COLO829 (cell line): ENCODE measurements at regions not wholly inside any gene's neighbourhood (a gene's known extent, or its start where the extent isn't known, plus 50 kb on each side); places are given as distances from the start of the nearest gene placed in this dataset.
"Not testable (repeated sequence)": the region's sequence is repeated elsewhere in the genome, so short reads cannot be mapped to it uniquely, and the experiment has no call there.

Source experiments
- DNase-seq: peaks from one replicate; pipeline ENCODE4 v3.0.0; 2012; ENCODE audit warnings: low spot score

DNA sequence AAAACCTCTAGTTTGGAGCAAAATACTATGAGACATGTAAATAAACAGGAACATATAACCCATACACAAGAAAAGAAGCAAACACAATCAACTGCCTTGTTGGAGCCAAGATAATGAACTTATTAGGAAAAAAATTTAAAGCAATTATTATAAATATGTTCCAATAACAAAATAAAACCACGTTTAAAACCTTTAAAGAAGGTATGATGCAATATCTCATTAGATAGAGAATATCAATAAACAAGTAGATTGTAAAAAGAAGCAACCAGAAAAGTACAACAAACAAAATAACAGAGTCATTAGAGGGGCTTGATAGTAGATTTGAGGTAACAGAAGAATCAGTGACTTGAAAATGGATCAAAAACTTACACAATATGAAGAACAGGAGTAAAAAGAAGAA is 327.0 kb upstream of the PCDH9 start:
- no peak for DNase-seq

DNA sequence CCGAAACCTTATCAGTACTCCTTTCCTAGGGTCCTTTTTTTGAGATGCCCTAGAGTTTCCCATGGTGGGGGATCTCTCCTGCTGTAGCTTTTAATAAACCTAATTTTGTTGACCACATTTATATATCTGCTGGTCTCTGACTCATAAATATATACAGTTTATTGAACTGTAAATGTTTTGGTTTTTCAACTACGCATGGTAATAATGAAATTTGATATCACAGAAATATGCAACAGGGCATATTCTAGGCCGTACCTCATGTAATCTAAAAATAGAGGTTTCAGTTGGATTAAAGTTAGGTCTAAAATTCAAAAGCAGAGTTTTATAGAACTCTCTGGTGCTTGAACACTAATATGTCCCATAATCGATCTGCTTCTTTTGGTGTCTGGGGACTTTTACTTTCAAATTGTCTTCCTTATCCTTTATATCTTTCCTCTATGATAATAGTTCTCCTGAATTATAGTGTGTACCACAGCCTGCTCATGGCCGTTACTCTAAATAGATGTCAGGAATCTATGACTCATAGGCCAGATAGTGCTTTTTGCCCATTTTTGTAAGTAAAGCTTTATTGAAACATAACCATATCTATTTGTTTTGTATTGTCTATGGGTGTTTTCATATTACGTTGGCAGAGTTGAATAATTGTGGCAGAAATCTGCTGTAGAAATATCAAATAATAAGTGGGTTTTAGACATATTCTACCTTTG is 324.8 kb upstream of the PCDH9 start:
- no peak for DNase-seq

DNA sequence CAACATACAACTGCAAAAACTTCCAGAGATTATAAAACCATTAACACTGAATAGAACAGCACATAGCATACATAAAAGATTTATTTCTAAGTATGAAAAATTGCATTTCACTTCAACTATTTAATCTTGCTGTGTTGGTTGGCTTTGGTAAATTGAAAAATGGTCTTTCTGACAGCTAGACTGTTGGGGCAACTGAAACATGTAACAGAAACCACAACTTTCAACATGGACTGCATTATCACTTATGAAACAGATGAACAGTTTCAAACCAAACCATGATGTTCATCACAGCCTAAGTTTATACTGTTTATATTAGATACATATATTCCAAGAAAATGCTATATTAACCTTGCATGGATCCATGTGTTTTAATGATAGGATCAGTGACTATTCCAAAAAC is 324.1 kb upstream of the PCDH9 start:
- no peak for DNase-seq

DNA sequence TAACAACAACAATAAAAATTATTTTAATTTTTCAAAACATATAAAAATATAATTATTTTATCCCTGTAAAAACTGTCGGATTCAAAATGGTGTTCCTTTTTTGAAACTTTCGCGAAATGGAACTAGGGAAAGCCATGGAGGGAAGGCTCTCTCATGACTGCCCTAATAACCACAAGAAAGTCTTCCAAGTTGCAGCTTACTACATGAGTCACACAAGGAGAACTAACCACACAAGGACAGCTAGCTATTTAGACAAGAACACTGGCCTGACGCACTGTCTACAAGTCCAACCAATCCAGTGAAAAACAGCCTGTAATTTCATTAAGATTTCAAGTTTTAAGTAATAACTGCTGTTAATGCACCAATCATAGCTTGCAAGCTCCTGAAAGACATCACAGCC is 319.2 kb upstream of the PCDH9 start:
- peak; percentile 7 for DNase-seq

- no peak for DNase-seq
Observed at GRCh38 chr13:67538906-67539305, 308.8 kb upstream of the PCDH9 start.

DNA sequence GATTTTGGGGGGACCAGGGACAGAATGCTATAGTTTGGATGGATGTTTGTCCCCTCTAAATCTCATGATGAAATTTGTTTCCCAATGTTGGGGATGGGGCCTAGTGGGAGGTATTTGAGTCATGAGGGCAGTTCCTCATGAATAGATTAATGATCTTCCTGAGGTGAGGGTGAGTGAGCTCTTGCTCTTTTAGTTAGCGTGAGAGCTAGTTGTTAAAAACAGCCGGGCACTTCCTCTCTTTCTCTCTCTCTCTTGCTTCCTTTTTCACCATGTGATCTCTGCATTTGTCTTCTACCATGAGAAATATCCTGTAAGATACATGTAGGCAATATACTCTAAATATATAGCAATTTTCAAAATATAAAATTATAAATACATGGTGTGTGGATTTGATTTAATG is 290.8 kb upstream of the PCDH9 start:
- DNase-seq = no peak

GRCh38 chr13:67519356-67519755 is 289.2 kb upstream of the PCDH9 start:
- no peak for DNase-seq

DNA sequence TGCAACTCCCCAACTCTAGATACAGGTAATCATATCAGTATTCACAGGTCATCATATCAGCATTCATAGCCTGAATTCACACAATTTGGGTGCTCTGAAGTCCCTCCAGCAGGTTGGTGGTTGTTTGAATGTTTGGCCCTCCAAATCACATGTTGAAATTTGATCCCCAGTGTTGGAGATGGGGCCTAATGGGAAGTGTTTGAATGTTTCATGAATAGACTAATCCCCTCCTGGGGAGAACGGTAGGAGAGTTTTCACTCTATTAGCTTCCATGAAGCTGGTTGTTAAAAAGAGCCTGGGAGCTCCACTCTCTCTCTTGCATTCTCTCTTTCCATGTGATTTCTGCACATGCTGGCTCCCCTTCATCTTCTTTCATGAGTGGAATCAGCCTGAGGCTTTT is 288.6 kb upstream of the PCDH9 start:
- no peak for DNase-seq

DNA sequence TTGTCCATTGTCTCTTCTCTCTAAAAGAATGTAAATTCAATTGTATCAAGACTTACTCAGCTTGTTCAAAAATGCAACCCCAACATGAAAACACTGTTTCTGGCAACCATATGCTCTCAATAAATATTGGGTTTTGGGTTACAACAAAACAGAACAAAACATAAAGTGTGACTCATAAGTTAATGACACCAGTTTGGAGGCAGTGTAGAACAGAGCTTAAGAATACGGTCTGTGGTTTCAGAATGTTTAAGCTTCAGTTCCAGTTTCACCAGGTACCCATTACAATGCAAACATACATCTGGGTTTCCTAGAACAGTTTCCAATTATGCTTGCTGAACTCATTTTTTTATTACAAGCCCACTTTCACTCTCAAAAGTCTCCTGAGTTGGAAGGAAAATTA is 285.8 kb upstream of the PCDH9 start:
- no peak for DNase-seq

DNA sequence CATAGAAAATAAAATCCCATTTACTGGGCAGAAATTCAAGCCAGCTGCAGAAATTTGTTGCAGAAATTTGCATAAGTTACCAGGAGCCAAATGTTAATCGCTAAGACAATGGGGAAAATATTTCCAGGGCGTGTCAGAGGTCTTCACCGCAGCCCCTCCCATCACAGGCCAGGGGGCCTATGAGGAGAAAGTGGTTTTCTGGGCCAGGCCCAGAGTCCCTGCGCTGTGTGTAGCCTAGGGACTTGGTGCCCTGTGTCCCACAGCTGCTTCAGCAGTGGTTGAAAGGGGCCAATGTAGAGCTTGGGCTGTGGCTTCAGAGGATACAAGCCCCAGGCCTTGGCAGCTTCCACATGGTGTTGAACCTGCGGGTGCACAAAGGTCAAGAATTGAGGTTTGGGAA is 278.9 kb upstream of the PCDH9 start:
- no peak for DNase-seq

DNA sequence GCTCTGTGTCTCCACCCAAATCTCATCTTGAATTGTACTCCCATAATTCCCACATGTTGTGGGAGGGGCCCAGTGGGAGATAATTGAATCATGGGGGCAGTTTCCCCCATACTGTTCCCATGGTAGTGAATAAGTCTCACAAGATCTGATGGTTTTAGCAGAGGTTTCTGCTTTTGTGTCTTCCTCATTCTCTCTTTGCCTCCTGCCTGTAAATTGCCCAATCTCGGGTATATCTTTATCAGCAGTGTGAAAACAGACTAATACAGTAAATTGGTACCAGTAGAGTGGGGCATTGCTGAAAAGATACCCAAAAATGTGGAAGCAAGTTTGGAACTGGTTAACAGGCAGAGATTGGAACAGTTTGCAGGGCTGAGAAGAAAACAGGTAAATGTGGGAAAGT is 278.1 kb upstream of the PCDH9 start:
- not testable (repeated sequence) for DNase-seq

DNA sequence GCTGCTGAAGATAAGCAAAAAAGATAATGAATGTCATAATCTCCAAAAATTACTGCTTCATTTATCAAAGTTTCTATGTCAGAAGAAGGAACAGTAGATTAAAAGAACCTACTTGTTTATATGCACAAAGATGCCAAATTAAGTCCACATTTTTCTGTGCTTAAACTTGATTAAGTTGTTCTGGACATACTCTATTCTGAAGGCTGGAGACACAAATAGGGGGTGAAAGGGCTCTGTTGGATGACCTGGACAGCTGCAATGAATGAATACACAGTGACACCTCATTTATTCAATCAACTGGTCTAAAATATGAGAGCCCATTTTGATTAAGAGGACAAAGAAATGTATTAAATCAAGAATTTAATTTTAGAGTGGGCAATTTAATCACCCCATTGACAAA is 276.3 kb upstream of the PCDH9 start:
- DNase-seq = no peak

DNA sequence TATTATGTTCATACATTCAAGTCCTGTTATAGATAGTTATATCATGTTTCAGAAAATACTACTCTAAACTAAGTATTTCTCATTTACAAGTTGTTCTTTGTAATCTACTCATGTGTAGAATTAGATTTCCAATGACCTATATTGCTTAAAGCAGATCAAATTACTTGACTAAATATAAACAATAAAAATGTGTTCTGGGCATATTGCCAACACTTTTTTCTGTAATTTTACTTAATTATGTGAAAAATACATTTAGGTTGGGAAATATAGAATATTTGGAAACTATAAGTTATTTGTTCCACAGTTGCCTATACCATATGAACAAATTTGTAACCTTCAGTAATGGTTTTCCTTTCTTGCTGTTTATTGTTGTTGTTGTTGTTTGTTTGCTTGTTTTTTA is 275.2 kb upstream of the PCDH9 start:
- DNase-seq = no peak

DNA sequence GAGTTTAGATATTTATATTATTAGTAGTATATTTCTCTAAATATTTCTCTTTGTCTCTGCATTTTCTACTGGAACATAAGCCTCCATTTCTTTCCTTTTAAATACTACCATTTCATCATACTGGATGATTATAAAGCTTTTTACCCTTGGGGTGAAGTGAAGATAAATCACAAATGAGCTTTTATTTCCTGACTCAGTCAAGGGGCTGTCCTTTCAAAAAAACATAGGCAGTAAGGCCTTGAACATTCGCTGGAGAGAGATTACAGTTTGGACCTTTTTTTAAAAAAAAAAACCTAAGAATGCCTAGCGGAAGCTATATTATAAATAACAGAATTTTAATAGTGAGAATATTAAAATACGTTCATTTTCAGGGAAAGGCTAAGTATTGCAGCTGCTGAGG is 268.8 kb upstream of the PCDH9 start:
- peak; percentile 4 for DNase-seq

DNA sequence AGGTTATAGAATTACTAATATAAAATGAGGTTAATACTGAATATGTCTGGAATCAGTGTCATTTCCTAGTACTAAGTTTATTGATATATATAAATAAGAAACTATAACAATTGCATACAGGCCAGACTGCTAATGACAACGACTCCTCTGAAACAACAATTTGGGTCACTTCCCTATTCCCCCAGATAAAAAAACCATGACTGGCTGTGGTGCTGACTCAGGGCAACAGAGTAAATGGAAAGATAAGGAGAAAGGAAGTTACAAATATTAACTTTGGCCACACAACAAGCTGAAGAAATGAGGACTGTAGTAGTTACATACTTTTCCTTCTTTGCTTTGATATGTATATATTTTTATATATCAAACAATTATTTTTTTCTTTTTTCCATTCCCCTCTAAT is 263.7 kb upstream of the PCDH9 start:
- DNase-seq = no peak

GRCh38 chr13:67489016-67489415 is 258.9 kb upstream of the PCDH9 start:
- no peak for DNase-seq

DNA sequence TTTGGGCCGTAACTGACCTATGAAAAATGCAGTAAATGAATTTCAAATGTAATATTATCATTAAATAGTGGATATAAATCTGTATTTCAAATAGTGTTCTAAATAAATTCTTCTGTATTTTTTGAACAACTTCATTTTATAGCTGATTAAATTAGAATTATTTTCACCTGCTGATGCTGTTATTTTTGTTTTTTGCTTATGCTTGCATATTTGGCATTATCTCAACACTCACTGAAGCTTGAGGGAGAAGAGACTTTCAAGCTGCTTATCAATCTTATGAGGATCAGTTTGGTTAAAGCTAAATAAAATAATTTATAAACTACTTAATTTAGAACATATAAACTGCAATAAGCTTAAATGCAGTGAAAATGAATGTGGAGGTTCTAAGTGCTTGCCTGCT is 251.3 kb upstream of the PCDH9 start:
- DNase-seq = no peak

GRCh38 chr13:67474115-67474514 is 244.0 kb upstream of the PCDH9 start:
- DNase-seq = no peak

DNA sequence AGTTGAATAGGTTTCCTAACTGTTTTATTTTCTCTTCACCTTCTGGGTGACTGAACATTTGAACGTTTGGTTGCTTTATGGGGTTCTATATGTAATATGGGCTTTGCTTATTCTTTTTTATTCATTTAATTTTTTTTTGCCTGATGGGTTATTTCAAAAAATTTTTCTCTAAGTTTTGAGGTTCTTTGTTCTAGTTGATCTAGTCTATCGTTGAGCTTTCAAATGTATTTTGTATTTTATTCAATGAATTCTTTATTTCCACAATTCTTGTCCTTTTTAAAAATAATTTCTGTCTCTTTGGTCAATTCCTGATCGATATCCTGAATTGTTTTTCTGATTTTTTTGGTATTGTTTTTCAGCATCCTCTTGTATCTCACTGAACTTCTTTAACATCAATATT is 239.5 kb upstream of the PCDH9 start:
- DNase-seq = no peak

DNA sequence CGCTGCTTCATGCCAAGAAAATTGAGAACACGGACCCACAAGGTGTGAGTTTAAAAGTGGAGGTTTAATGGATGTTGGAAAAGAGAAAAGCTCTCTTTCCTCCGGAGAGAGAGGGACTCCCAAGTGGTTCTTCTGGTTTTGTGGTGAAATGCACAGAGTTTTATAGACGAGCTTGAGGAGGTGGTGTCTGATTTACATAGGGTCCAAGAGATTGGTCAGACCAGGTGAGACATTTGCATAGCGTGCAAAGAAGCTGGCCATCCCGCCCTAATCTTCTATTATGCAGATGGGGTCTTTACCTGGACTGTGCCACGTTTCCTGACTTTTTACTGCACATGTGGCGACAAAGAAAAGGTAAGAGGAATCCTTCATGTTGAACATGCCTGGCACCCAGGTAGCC is 236.4 kb upstream of the PCDH9 start:
- no peak for DNase-seq

- DNase-seq = no peak
Observed at GRCh38 chr13:67464154-67464553, 234.0 kb upstream of the PCDH9 start.

- DNase-seq = no peak
Observed at GRCh38 chr13:67462098-67462497, 232.0 kb upstream of the PCDH9 start.

DNA sequence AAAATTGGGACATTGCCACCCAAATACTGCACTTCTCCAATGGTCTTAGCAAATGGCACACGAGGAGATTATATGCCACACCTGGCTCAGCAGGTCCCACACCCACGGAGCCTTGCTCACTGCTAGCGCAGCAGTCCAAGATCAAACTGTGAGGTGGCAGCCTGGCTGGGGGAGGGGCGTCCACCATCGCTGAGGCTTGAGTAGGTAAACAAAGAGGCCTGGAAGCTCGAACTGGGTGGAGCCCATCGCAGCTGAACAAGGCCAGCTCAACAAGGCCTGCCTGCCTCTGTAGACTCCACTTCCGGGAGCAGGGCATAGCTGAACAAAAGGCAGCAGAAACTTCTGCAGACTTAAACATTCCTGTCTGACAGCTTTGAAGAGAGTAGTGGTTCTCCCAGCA is 222.4 kb upstream of the PCDH9 start:
- not testable (repeated sequence) for DNase-seq

GRCh38 chr13:67445436-67445835 is 215.3 kb upstream of the PCDH9 start:
- no peak for DNase-seq

DNA sequence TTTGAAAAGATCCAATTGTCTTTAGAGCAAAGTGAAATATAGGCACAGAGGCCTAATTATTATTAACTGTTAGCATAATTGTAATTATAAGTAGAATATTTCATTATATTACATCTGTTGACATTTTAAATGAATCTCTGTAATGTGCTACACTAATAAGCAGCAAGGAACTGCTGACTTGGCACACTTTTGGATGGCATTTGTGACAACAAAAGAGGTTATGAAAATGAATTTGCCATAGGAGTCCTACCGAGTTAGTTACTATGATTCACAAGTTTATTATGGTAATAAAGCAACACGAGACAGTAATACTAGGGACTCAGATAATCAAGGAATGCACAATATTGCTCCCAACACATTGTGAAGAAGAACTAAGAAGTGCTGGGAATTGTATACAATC is 213.8 kb upstream of the PCDH9 start:
- DNase-seq = no peak
